HPDE6-E6E7 (cell line): ENCODE measurements at regions not wholly inside any gene's neighbourhood (a gene's known extent, or its start where the extent isn't known, plus 50 kb on each side); places are given as distances from the start of the nearest gene placed in this dataset.

ENCODE experiments used
- DNase-seq: peaks from one replicate; pipeline ENCODE4 v3.0.0; 2011; ENCODE audit warnings: missing footprints; ENCODE audit errors: extremely low spot score

GRCh38 chr21:18191139-18191538 lies 53.5 kb upstream of the CHODL start:
- DNase-seq, result no peak

- no peak for DNase-seq
Measured at GRCh38 chr21:18178509-18178908, 66.1 kb upstream of the CHODL start.

GRCh38 chr21:18174370-18174769 lies 70.3 kb upstream of the CHODL start:
- no peak for DNase-seq

GRCh38 chr21:18170829-18171228 lies 73.8 kb upstream of the CHODL start:
- DNase-seq, result no peak

- DNase-seq, result no peak
Measured at GRCh38 chr21:18170221-18170620, 74.4 kb upstream of the CHODL start.

GRCh38 chr21:18168108-18168507 lies 76.5 kb upstream of the CHODL start:
- DNase-seq, result no peak

GRCh38 chr21:18164933-18165332 lies 79.7 kb upstream of the CHODL start:
- peak; percentile 8 for DNase-seq

GRCh38 chr21:18164483-18164882 lies 80.2 kb upstream of the CHODL start:
- no peak for DNase-seq

- DNase-seq, result no peak
Measured at GRCh38 chr21:18163956-18164355, 80.7 kb upstream of the CHODL start.

GRCh38 chr21:18161841-18162240 lies 82.8 kb upstream of the CHODL start:
- no peak for DNase-seq

GRCh38 chr21:18157406-18157805 lies 87.2 kb upstream of the CHODL start:
- no peak for DNase-seq

- no peak for DNase-seq
Measured at GRCh38 chr21:18155508-18156193, 89.0 kb upstream of the CHODL start.

- no peak for DNase-seq
Measured at GRCh38 chr21:18153063-18153462, 91.6 kb upstream of the CHODL start.

GRCh38 chr21:18152371-18152770 lies 92.3 kb upstream of the CHODL start:
- no peak for DNase-seq

- DNase-seq, result no peak
Measured at GRCh38 chr21:18151046-18151445, 93.6 kb upstream of the CHODL start.

GRCh38 chr21:18148401-18148800 lies 96.2 kb upstream of the CHODL start:
- no peak for DNase-seq

- peak; percentile 2 for DNase-seq
Measured at GRCh38 chr21:18147678-18148077, 97.0 kb upstream of the CHODL start.

- DNase-seq, result no peak
Measured at GRCh38 chr21:18146820-18147219, 97.8 kb upstream of the CHODL start.

- no peak for DNase-seq
Measured at GRCh38 chr21:18144339-18144738, 100.3 kb upstream of the CHODL start.

GRCh38 chr21:18142655-18143054 lies 102.0 kb upstream of the CHODL start:
- no peak for DNase-seq

- no peak for DNase-seq
Measured at GRCh38 chr21:18138507-18138906, 106.1 kb upstream of the CHODL start.

- no peak for DNase-seq
Measured at GRCh38 chr21:18129526-18129925, 115.1 kb upstream of the CHODL start.

GRCh38 chr21:18118566-18118965 lies 126.1 kb upstream of the CHODL start:
- DNase-seq, result no peak

- DNase-seq, result no peak
Measured at GRCh38 chr21:18117176-18117575, 127.5 kb upstream of the CHODL start.
